WTC11 (cell line): ENCODE measurements at regions not wholly inside any gene's neighbourhood (a gene's known extent, or its start where the extent isn't known, plus 50 kb on each side); places are given as distances from the start of the nearest gene placed in this dataset.

Experiments
- ATAC-seq: fragments of 200-7000 bp; cut with Tn5 transposase; 2 replicates; pipeline ENCODE4 v1.10.0; 2021; ENCODE audit warnings: mild to moderate bottlenecking, moderate library complexity
- CTCF ChIA-PET: fragments of 300-600 bp; sonication (Branson Sonifier 250); formaldehyde crosslinking; loops from one replicate; lab custom pipeline; 2021; ENCODE audit warnings: antibody characterized with exemption; lab: Charles Lee
- POLR2A ChIA-PET: fragments of 350-600 bp; sonication (Branson Sonifier 250); formaldehyde crosslinking; loops from one replicate; lab custom pipeline; 2021; ENCODE audit warnings: antibody characterized with exemption; lab: Charles Lee
- DNase-seq: peaks from one replicate; pipeline ENCODE4 v3.0.0; 2021; ENCODE audit warnings: low spot score
- H3K27ac Mint-ChIP-seq: 2 replicates; pipeline ENCODE4 v1.8.0; 2021; ENCODE audit warnings: mixed read lengths
- H3K27me3 Mint-ChIP-seq: 2 replicates; pipeline ENCODE4 v1.8.0; 2021; ENCODE audit warnings: low read depth, mild to moderate bottlenecking, moderate library complexity, mixed read lengths
- H3K36me3 Mint-ChIP-seq: 2 replicates; pipeline ENCODE4 v1.8.0; 2021; ENCODE audit warnings: mixed read lengths
- H3K4me1 Mint-ChIP-seq: 2 replicates; pipeline ENCODE4 v1.8.0; 2022; ENCODE audit warnings: mixed read lengths
- H3K4me3 Mint-ChIP-seq: 2 replicates; pipeline ENCODE4 v1.8.0; 2021; ENCODE audit warnings: mild to moderate bottlenecking, moderate library complexity, mixed read lengths
- H3K9me3 Mint-ChIP-seq: 2 replicates; pipeline ENCODE4 v1.8.0; 2021; ENCODE audit warnings: mixed read lengths
- ATF1 ChIP-seq: sonication (generic); formaldehyde crosslinking; IDR thresholded peaks from 2 replicates; pipeline ENCODE4 v1.8.1; 2023; ENCODE audit warnings: mild to moderate bottlenecking, moderate library complexity, missing genetic modification reagents
- ELF4 ChIP-seq: sonication (generic); formaldehyde crosslinking; IDR thresholded peaks from 2 replicates; pipeline ENCODE4 v1.8.1; 2022; ENCODE audit warnings: low read depth, mild to moderate bottlenecking, moderate library complexity, missing genetic modification reagents
- GTF2I ChIP-seq: fragments of 250-450 bp; sonication (Bioruptor Pico); conservative IDR thresholded peaks from 2 replicates; pipeline ENCODE4 v1.4.0; 2021; ENCODE audit warnings: mild to moderate bottlenecking
- KAT7 ChIP-seq: sonication (generic); formaldehyde crosslinking; IDR thresholded peaks from 2 replicates; pipeline ENCODE4 v1.8.1; 2023; ENCODE audit warnings: missing genetic modification reagents, mild to moderate bottlenecking, borderline replicate concordance
- NFE2L1 ChIP-seq: sonication (generic); formaldehyde crosslinking; IDR thresholded peaks from 2 replicates; pipeline ENCODE4 v1.8.1; 2023; ENCODE audit warnings: missing genetic modification reagents
- SMAD3 ChIP-seq: sonication (generic); formaldehyde crosslinking; IDR thresholded peaks from 2 replicates; pipeline ENCODE4 v1.8.0; 2022; ENCODE audit warnings: missing genetic modification reagents, mild to moderate bottlenecking, borderline replicate concordance
- TCF7 ChIP-seq: sonication (generic); formaldehyde crosslinking; IDR thresholded peaks from 2 replicates; pipeline ENCODE4 v1.8.0; 2022; ENCODE audit warnings: mild to moderate bottlenecking, low read depth, missing genetic modification reagents, moderate library complexity
- ZNF416 ChIP-seq: fragments of 250-450 bp; sonication (Bioruptor Pico); IDR thresholded peaks from 2 replicates; pipeline ENCODE4 v1.9.0; 2021; ENCODE audit warnings: mild to moderate bottlenecking, inconsistent platforms
- TF ChIP-seq, protein P1 (sequence below): sonication (generic); formaldehyde crosslinking; IDR thresholded peaks from 2 replicates; pipeline ENCODE4 v1.8.1; 2022; ENCODE audit warnings: missing genetic modification reagents, borderline replicate concordance
- TF ChIP-seq, protein P2 (sequence below): sonication (generic); formaldehyde crosslinking; IDR thresholded peaks from 2 replicates; pipeline ENCODE4 v1.8.1; 2023; ENCODE audit warnings: mild to moderate bottlenecking, missing genetic modification reagents, moderate library complexity
- TF ChIP-seq, protein P3 (sequence below): fragments of 250-450 bp; sonication (Bioruptor Pico); IDR thresholded peaks from 2 replicates; pipeline ENCODE4 v1.9.0; 2021; ENCODE audit warnings: mild to moderate bottlenecking
- TF ChIP-seq, protein P4 (sequence below): fragments of 200-600 bp; IDR thresholded peaks from 2 replicates; pipeline ENCODE4 v1.8.0; 2022; ENCODE audit warnings: antibody characterized with exemption
- TF ChIP-seq, protein P5 (sequence below): sonication (generic); formaldehyde crosslinking; IDR thresholded peaks from 2 replicates; pipeline ENCODE4 v1.8.1; 2023; ENCODE audit warnings: mild to moderate bottlenecking, missing genetic modification reagents
- TF ChIP-seq, protein P6 (sequence below): fragments of 250-450 bp; sonication (Bioruptor Pico); IDR thresholded peaks from 2 replicates; pipeline ENCODE4 v1.9.0; 2021; ENCODE audit warnings: moderate library complexity, mild to moderate bottlenecking, inconsistent platforms, borderline replicate concordance
- TF ChIP-seq, protein P7 (sequence below): sonication (generic); formaldehyde crosslinking; IDR thresholded peaks from 2 replicates; pipeline ENCODE4 v1.8.0; 2023; ENCODE audit warnings: missing genetic modification reagents
- TF ChIP-seq, protein P8 (sequence below): sonication (generic); formaldehyde crosslinking; IDR thresholded peaks from 2 replicates; pipeline ENCODE4 v1.8.0; 2022; ENCODE audit warnings: mild to moderate bottlenecking, missing genetic modification reagents

DNA sequence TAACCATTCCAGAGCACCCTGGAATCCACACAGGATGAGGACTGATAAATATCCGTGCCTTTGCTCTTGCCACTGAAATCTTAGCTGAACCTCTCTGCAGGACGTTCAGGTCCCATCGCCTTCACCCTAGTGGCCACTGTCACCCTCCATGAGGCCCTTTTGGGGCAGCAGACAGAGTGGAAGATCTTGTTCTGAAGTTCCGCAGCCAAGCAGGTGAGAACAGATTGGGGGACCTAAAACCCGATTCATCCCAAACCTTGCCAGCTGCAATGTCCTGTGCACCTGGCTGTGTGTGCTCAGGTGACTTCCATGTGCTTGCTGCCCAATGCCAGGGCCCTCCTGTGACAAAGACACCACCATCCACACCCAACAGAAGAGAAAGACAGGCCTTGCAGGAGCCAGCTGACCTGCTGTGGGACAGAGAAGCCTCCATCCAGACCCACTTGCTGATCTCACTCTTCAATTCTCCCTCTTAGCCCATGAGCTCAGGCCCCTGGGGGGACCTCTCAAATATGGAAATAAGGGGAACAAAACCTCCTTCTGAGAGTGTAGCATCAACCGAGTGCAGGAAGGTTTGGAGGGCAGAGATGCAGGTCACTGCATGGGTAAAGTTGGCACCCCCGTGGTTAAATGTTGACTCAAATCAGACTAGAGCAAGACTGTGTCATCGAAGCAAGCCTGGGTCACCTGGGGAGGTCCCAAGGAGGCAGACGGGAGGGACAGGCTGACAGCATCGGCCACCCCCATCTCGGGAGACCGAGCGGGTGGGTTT is 308.7 kb upstream of the DIO3 start (continued):
- TF ChIP-seq, protein P1, sequence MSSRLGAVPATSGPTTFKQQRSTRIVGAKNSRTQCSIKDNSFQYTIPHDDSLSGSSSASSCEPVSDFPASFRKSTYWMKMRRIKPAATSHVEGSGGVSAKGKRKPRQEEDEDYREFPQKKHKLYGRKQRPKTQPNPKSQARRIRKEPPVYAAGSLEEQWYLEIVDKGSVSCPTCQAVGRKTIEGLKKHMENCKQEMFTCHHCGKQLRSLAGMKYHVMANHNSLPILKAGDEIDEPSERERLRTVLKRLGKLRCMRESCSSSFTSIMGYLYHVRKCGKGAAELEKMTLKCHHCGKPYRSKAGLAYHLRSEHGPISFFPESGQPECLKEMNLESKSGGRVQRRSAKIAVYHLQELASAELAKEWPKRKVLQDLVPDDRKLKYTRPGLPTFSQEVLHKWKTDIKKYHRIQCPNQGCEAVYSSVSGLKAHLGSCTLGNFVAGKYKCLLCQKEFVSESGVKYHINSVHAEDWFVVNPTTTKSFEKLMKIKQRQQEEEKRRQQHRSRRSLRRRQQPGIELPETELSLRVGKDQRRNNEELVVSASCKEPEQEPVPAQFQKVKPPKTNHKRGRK (CRISPR knock-in tag), result no peak
- TF ChIP-seq, protein P2, sequence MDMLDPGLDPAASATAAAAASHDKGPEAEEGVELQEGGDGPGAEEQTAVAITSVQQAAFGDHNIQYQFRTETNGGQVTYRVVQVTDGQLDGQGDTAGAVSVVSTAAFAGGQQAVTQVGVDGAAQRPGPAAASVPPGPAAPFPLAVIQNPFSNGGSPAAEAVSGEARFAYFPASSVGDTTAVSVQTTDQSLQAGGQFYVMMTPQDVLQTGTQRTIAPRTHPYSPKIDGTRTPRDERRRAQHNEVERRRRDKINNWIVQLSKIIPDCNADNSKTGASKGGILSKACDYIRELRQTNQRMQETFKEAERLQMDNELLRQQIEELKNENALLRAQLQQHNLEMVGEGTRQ, result no peak
- TF ChIP-seq, protein P3, sequence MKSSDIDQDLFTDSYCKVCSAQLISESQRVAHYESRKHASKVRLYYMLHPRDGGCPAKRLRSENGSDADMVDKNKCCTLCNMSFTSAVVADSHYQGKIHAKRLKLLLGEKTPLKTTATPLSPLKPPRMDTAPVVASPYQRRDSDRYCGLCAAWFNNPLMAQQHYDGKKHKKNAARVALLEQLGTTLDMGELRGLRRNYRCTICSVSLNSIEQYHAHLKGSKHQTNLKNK (CRISPR knock-in tag), result no peak
- TF ChIP-seq GTF2I (no peak), TCF7 (CRISPR knock-in tag) (no peak)

DNA sequence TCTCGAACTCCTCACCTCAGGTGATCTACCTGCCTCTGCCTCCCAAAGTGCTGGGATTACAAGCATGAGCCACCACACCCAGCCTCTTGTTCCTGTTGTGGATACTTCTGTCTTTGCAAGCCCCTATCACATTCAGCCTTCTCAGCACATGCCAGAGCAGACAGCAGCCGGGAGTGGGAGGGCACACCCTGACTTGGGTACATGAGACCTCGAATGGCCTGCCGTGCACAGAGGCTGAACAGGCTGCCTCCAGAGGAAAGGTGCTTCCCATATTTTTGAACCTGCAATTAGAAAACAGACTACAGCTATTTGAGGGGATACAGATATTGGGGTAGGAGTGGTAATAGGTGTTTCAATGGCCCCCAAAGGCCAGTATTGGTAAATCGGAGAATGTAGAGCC is 307.3 kb upstream of the DIO3 start:
- Mint-ChIP-seq H3K27me3 (no peaks in the 10 kb centered on the region; the same call in 1 of the 2 replicates), H3K4me1 (no peaks in the 10 kb centered on the region), H3K27ac (no peak overlapping the region), H3K4me3 (no peak overlapping the region), H3K9me3 (no peaks in the 10 kb centered on the region), H3K36me3 (no peaks in the 10 kb centered on the region)
- CTCF ChIA-PET, result no interaction called here
- DNase-seq, result no peak
- POLR2A ChIA-PET, result no interaction called here
- TF ChIP-seq SMAD3 (CRISPR knock-in tag), result no peak
- TF ChIP-seq, protein P1 (CRISPR knock-in tag), result no peak
- TF ChIP-seq TCF7 (CRISPR knock-in tag), result no peak
- no peak for TF ChIP-seq ZNF416 (CRISPR knock-in tag)
- TF ChIP-seq ATF1 (CRISPR knock-in tag), result no peak
- TF ChIP-seq, protein P4, sequence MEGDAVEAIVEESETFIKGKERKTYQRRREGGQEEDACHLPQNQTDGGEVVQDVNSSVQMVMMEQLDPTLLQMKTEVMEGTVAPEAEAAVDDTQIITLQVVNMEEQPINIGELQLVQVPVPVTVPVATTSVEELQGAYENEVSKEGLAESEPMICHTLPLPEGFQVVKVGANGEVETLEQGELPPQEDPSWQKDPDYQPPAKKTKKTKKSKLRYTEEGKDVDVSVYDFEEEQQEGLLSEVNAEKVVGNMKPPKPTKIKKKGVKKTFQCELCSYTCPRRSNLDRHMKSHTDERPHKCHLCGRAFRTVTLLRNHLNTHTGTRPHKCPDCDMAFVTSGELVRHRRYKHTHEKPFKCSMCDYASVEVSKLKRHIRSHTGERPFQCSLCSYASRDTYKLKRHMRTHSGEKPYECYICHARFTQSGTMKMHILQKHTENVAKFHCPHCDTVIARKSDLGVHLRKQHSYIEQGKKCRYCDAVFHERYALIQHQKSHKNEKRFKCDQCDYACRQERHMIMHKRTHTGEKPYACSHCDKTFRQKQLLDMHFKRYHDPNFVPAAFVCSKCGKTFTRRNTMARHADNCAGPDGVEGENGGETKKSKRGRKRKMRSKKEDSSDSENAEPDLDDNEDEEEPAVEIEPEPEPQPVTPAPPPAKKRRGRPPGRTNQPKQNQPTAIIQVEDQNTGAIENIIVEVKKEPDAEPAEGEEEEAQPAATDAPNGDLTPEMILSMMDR, result no peak
- TF ChIP-seq, protein P5, sequence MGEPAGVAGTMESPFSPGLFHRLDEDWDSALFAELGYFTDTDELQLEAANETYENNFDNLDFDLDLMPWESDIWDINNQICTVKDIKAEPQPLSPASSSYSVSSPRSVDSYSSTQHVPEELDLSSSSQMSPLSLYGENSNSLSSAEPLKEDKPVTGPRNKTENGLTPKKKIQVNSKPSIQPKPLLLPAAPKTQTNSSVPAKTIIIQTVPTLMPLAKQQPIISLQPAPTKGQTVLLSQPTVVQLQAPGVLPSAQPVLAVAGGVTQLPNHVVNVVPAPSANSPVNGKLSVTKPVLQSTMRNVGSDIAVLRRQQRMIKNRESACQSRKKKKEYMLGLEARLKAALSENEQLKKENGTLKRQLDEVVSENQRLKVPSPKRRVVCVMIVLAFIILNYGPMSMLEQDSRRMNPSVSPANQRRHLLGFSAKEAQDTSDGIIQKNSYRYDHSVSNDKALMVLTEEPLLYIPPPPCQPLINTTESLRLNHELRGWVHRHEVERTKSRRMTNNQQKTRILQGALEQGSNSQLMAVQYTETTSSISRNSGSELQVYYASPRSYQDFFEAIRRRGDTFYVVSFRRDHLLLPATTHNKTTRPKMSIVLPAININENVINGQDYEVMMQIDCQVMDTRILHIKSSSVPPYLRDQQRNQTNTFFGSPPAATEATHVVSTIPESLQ (CRISPR knock-in tag), result no peak
- TF ChIP-seq, protein P6, sequence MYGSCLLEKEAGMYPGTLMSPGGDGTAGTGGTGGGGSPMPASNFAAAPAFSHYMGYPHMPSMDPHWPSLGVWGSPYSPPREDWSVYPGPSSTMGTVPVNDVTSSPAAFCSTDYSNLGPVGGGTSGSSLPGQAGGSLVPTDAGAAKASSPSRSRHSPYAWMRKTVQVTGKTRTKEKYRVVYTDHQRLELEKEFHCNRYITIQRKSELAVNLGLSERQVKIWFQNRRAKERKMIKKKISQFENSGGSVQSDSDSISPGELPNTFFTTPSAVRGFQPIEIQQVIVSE (CRISPR knock-in tag), result no peak
- no peak for TF ChIP-seq KAT7
- TF ChIP-seq ELF4 (CRISPR knock-in tag), result no peak
- TF ChIP-seq, protein P7, sequence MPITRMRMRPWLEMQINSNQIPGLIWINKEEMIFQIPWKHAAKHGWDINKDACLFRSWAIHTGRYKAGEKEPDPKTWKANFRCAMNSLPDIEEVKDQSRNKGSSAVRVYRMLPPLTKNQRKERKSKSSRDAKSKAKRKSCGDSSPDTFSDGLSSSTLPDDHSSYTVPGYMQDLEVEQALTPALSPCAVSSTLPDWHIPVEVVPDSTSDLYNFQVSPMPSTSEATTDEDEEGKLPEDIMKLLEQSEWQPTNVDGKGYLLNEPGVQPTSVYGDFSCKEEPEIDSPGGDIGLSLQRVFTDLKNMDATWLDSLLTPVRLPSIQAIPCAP (CRISPR knock-in tag), result no peak
- TF ChIP-seq NFE2L1 (CRISPR knock-in tag), result no peak
- TF ChIP-seq, protein P8, sequence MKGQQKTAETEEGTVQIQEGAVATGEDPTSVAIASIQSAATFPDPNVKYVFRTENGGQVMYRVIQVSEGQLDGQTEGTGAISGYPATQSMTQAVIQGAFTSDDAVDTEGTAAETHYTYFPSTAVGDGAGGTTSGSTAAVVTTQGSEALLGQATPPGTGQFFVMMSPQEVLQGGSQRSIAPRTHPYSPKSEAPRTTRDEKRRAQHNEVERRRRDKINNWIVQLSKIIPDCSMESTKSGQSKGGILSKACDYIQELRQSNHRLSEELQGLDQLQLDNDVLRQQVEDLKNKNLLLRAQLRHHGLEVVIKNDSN, result no peak
- no peak for ATAC-seq
